ENCODE measurements at regions not wholly inside any gene's neighbourhood (a gene's known extent, or its start where the extent isn't known, plus 50 kb on each side); places are given as distances from the start of the nearest gene placed in this dataset.

GRCh38 chr4:63795301-63795700 lies 613.9 kb downstream of the TECRL start:
- DNase-seq: no peak

GRCh38 chr4:63790377-63790776 lies 618.9 kb downstream of the TECRL start:
- DNase-seq: no peak

GRCh38 chr4:63788271-63788670 lies 621.0 kb downstream of the TECRL start:
- no peak for DNase-seq

- DNase-seq: no peak
Measured at GRCh38 chr4:63787326-63787725, 621.9 kb downstream of the TECRL start.

GRCh38 chr4:63786171-63786570 lies 623.1 kb downstream of the TECRL start:
- DNase-seq: no peak

GRCh38 chr4:63784822-63785221 lies 624.4 kb downstream of the TECRL start:
- no peak for DNase-seq

- no peak for DNase-seq
Measured at GRCh38 chr4:63777601-63778000, 631.6 kb downstream of the TECRL start.

- DNase-seq: no peak
Measured at GRCh38 chr4:63764400-63764799, 644.9 kb downstream of the TECRL start.

- no peak for DNase-seq
Measured at GRCh38 chr4:63757929-63758328, 651.3 kb downstream of the TECRL start.

- no peak for DNase-seq
Measured at GRCh38 chr4:63742882-63743281, 666.4 kb downstream of the TECRL start.

GRCh38 chr4:63729519-63729918 lies 679.7 kb downstream of the TECRL start:
- no peak for DNase-seq

- DNase-seq: no peak
Measured at GRCh38 chr4:63728480-63729177, 680.6 kb downstream of the TECRL start.

- DNase-seq: peak; percentile 27
Measured at GRCh38 chr4:63717384-63717783, 691.9 kb downstream of the TECRL start.

GRCh38 chr4:63708661-63709060 lies 700.6 kb downstream of the TECRL start:
- no peak for DNase-seq

- no peak for DNase-seq
Measured at GRCh38 chr4:63700569-63700968, 708.7 kb downstream of the TECRL start.

GRCh38 chr4:63693321-63693720 lies 715.9 kb downstream of the TECRL start:
- no peak for DNase-seq

- no peak for DNase-seq
Measured at GRCh38 chr4:63678358-63678931, 730.8 kb downstream of the TECRL start.

- no peak for DNase-seq
Measured at GRCh38 chr4:63670735-63671134, 738.5 kb downstream of the TECRL start.

GRCh38 chr4:63663870-63664269 lies 745.4 kb downstream of the TECRL start:
- DNase-seq: no peak

GRCh38 chr4:63644396-63644795 lies 764.9 kb downstream of the TECRL start:
- DNase-seq: no peak

GRCh38 chr4:63637270-63637669 lies 772.0 kb downstream of the TECRL start:
- DNase-seq: no peak

GRCh38 chr4:63632858-63633257 lies 776.4 kb downstream of the TECRL start:
- DNase-seq: no peak

- DNase-seq: peak; percentile 77
Measured at GRCh38 chr4:63620271-63620670, 789.0 kb downstream of the TECRL start.

- DNase-seq: no peak
Measured at GRCh38 chr4:63619771-63620170, 789.5 kb downstream of the TECRL start.

All from NCI-H1105 treated with DMSO at 0.1 percent for 48 hours (cell line).